ES-I3 (cell line): ENCODE measurements at regions not wholly inside any gene's neighbourhood (a gene's known extent, or its start where the extent isn't known, plus 50 kb on each side); places are given as distances from the start of the nearest gene placed in this dataset.

Experiments
- H3K36me3 ChIP-seq: 2 replicates; pipeline ENCODE4 v1.6.1; 2013; ENCODE audit warnings: mild to moderate bottlenecking, low read length, control low read depth, moderate library complexity; ENCODE audit not compliant: insufficient read depth
- H3K4me1 ChIP-seq: 2 replicates; pipeline ENCODE4 v1.6.1; 2013; ENCODE audit warnings: mild to moderate bottlenecking, control low read depth, low read length; ENCODE audit not compliant: insufficient read depth
- H3K9ac ChIP-seq: 2 replicates; pipeline ENCODE4 v1.6.1; 2013; ENCODE audit warnings: low read depth, mild to moderate bottlenecking, low read length, moderate library complexity
- H3K9me3 ChIP-seq: 2 replicates; pipeline ENCODE4 v1.6.1; 2013; ENCODE audit warnings: mild to moderate bottlenecking, low read length, moderate library complexity; ENCODE audit not compliant: control insufficient read depth, insufficient read depth

GRCh38 chr9:6703898-6704639 is 53.7 kb upstream of the KDM4C start:
- H3K9me3 ChIP-seq: peaks cover 8% of the 10 kb centered on the region
- H3K36me3 ChIP-seq: no peaks in the 10 kb centered on the region
- H3K4me1 ChIP-seq: no peaks in the 10 kb centered on the region; the same call in 1 of the 2 replicates
- H3K9ac ChIP-seq: peak overlapping the region; percentile 69

- Histone ChIP-seq H3K4me1 (no peaks in the 10 kb centered on the region; the same call in 1 of the 2 replicates), H3K9me3 (no peaks in the 10 kb centered on the region), H3K36me3 (no peaks in the 10 kb centered on the region), H3K9ac (no peak overlapping the region)
Observed at GRCh38 chr9:6702707-6703106, 55.1 kb upstream of the KDM4C start.

DNA sequence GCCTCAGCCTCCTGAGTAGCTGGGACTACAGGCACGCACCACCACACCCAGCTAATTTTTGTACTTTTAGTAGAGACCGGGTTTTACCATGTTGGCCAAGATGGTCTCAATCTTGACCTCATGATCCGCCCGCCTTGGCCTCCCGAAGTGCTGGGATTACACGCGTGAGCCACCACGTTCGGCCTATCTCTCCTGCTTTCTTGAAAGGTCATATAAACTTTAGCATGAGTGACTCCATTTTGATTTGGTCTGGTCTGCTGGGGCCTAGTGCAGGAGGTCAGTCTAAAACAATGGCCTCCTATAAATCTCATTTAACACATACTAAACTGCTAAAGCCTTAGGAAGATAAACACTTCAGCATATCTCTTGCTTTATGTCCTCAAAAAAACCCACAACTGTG is 50.6 kb upstream of the GLDC start:
- H3K9me3 ChIP-seq: no peaks in the 10 kb centered on the region
- no peaks in the 10 kb centered on the region for H3K36me3 ChIP-seq
- H3K9ac ChIP-seq: no peak overlapping the region
- peaks cover 6% of the 10 kb centered on the region for H3K4me1 ChIP-seq

- peaks cover 6% of the 10 kb centered on the region for H3K4me1 ChIP-seq
- no peaks in the 10 kb centered on the region for H3K36me3 ChIP-seq
- H3K9ac ChIP-seq: no peak overlapping the region
- H3K9me3 ChIP-seq: no peaks in the 10 kb centered on the region
Observed at GRCh38 chr9:6695121-6695814, 49.7 kb upstream of the GLDC start.
